ENCODE measurements at regions not wholly inside any gene's neighbourhood (a gene's known extent, or its start where the extent isn't known, plus 50 kb on each side); places are given as distances from the start of the nearest gene placed in this dataset.
"Not testable (repeated sequence)": the region's sequence is repeated elsewhere in the genome, so short reads cannot be mapped to it uniquely, and the experiment has no call there.

- H4K20me1 ChIP-seq (ENCODE audit: insufficient read depth) = no peaks in the 10 kb centered on the region
- no peaks in the 10 kb centered on the region for H3K27me3 ChIP-seq (ENCODE audit: insufficient read depth, low read depth)
- ChIA-PET CTCF (no interaction called here), POLR2A (ENCODE audit: unreplicated experiment) (no interaction called here)
- no peaks in the 10 kb centered on the region for H3K79me2 ChIP-seq (ENCODE audit: low read depth)
- peak overlapping the region; percentile 24; the same call in 1 of the 2 replicates for H3K4me2 ChIP-seq
- H2AFZ ChIP-seq = peak overlapping the region; percentile 63
- BruUV-seq (replicated peaks) = no TSS peak
- H3K36me3 ChIP-seq (ENCODE audit: low read depth) = no peaks in the 10 kb centered on the region
- H3K4me3 ChIP-seq = no peak overlapping the region
- no peaks in the 10 kb centered on the region for H3K4me1 ChIP-seq (replicated peaks; ENCODE audit: insufficient read depth)
- H3K9me3 ChIP-seq (ENCODE audit: insufficient read depth, low read depth) = no peaks in the 10 kb centered on the region
- no peaks in the 10 kb centered on the region for H3F3A ChIP-seq (ENCODE audit: insufficient read depth, low read depth)
- intact Hi-C loops (cut with micrococcal nuclease; ENCODE audit: unreplicated experiment) = no loop called here
- DNase-seq = no peak
- TF ChIP-seq CTCF (conservative IDR thresholded peaks at IDR 0.05) (no peak), EZH2 (IDR thresholded peaks at IDR 0.05; ENCODE audit: low read depth) (no peak)
- H3K9me2 ChIP-seq (ENCODE audit: insufficient read depth) = no peaks in the 10 kb centered on the region
- H3K27ac ChIP-seq = no peak overlapping the region
Measured at GRCh38 chr2:145524303-145524702, 1004.4 kb upstream of the ZEB2 start.

- H3F3A ChIP-seq (ENCODE audit: insufficient read depth, low read depth); H3K27me3 ChIP-seq (ENCODE audit: insufficient read depth, low read depth); H3K4me1 ChIP-seq (replicated peaks; ENCODE audit: insufficient read depth); intact Hi-C loops (cut with micrococcal nuclease; ENCODE audit: unreplicated experiment); H3K4me2 ChIP-seq; H4K20me1 ChIP-seq (ENCODE audit: insufficient read depth); H3K4me3 ChIP-seq; H3K79me2 ChIP-seq (ENCODE audit: low read depth); H3K36me3 ChIP-seq (ENCODE audit: low read depth); H3K27ac ChIP-seq; H2AFZ ChIP-seq; CTCF ChIA-PET; BruUV-seq (replicated peaks); H3K9me2 ChIP-seq (ENCODE audit: insufficient read depth); H3K9me3 ChIP-seq (ENCODE audit: insufficient read depth, low read depth); DNase-seq: not testable (repeated sequence)
- POLR2A ChIA-PET (ENCODE audit: unreplicated experiment) = interaction anchor here (0.6 kb wide), 1 partner anchor 1774 kb away, joined by 4 read pairs; no protein-coding TSS in a partner anchor
Measured at GRCh38 chr2:145519254-145519653, 999.3 kb upstream of the ZEB2 start.

GRCh38 chr2:145511946-145512345 lies 992.0 kb upstream of the ZEB2 start:
- Histone ChIP-seq H3K79me2 (ENCODE audit: low read depth) (no peaks in the 10 kb centered on the region), H3K27me3 (ENCODE audit: insufficient read depth, low read depth) (no peaks in the 10 kb centered on the region), H4K20me1 (ENCODE audit: insufficient read depth) (no peaks in the 10 kb centered on the region), H2AFZ (no peak overlapping the region), H3K9me2 (ENCODE audit: insufficient read depth) (peaks cover 6% of the 10 kb centered on the region), H3K9me3 (ENCODE audit: insufficient read depth, low read depth) (peaks cover 4% of the 10 kb centered on the region; the same call in 1 of the 2 replicates), H3F3A (ENCODE audit: insufficient read depth, low read depth) (no peaks in the 10 kb centered on the region), H3K4me1 (replicated peaks; ENCODE audit: insufficient read depth) (no peaks in the 10 kb centered on the region), H3K4me3 (no peak overlapping the region), H3K4me2 (no peak overlapping the region), H3K27ac (no peak overlapping the region), H3K36me3 (ENCODE audit: low read depth) (no peaks in the 10 kb centered on the region)
- no TSS peak for BruUV-seq (replicated peaks)
- intact Hi-C loops (cut with micrococcal nuclease; ENCODE audit: unreplicated experiment) = no loop called here
- TF ChIP-seq EZH2 (IDR thresholded peaks at IDR 0.05; ENCODE audit: low read depth) (no peak), CTCF (conservative IDR thresholded peaks at IDR 0.05) (no peak)
- ChIA-PET POLR2A (ENCODE audit: unreplicated experiment) (no interaction called here), CTCF (no interaction called here)
- no peak for DNase-seq

- no peak for DNase-seq
- H3K4me3 ChIP-seq = no peak overlapping the region
- H3K4me2 ChIP-seq = no peak overlapping the region
- H3K79me2 ChIP-seq (ENCODE audit: low read depth) = no peaks in the 10 kb centered on the region
- no peak overlapping the region for H2AFZ ChIP-seq
- no TSS peak for BruUV-seq (replicated peaks)
- TF ChIP-seq CTCF (conservative IDR thresholded peaks at IDR 0.05) (no peak), EZH2 (IDR thresholded peaks at IDR 0.05; ENCODE audit: low read depth) (no peak)
- no peaks in the 10 kb centered on the region for H3K36me3 ChIP-seq (ENCODE audit: low read depth)
- no peaks in the 10 kb centered on the region for H3K9me2 ChIP-seq (ENCODE audit: insufficient read depth)
- H4K20me1 ChIP-seq (ENCODE audit: insufficient read depth) = no peaks in the 10 kb centered on the region
- ChIA-PET POLR2A (ENCODE audit: unreplicated experiment) (no interaction called here), CTCF (no interaction called here)
- no peaks in the 10 kb centered on the region for H3K4me1 ChIP-seq (replicated peaks; ENCODE audit: insufficient read depth)
- no peaks in the 10 kb centered on the region for H3F3A ChIP-seq (ENCODE audit: insufficient read depth, low read depth)
- no peak overlapping the region for H3K27ac ChIP-seq
- H3K27me3 ChIP-seq (ENCODE audit: insufficient read depth, low read depth) = no peaks in the 10 kb centered on the region
- intact Hi-C loops (cut with micrococcal nuclease; ENCODE audit: unreplicated experiment) = no loop called here
- H3K9me3 ChIP-seq (ENCODE audit: insufficient read depth, low read depth) = no peaks in the 10 kb centered on the region
Measured at GRCh38 chr2:145503511-145503910, 983.6 kb upstream of the ZEB2 start.
